ENCODE measurements at regions not wholly inside any gene's neighbourhood (a gene's known extent, or its start where the extent isn't known, plus 50 kb on each side); places are given as distances from the start of the nearest gene placed in this dataset.

GRCh38 chr1:181326348-181326747 lies 157.0 kb upstream of the CACNA1E start:
- TF ChIP-seq CTCF (IDR thresholded peaks at IDR 0.05) (no peak), POLR2A (IDR thresholded peaks at IDR 0.05) (no peak)

Measured in gastroesophageal sphincter (tissue), 3 donors.